Astrocyte of the spinal cord (primary cell): ENCODE measurements at regions not wholly inside any gene's neighbourhood (a gene's known extent, or its start where the extent isn't known, plus 50 kb on each side); places are given as distances from the start of the nearest gene placed in this dataset.

Experiments
- DNase-seq: peaks from one replicate; pipeline ENCODE4 v3.0.0; 2011; ENCODE audit warnings: low read depth, low spot score
- H3K4me3 ChIP-seq: 2 replicates; pipeline ENCODE4 v1.5.1; 2011; ENCODE audit warnings: low read depth, mild to moderate bottlenecking, low read length, moderate library complexity
- in situ Hi-C: cut with HindIII; loops from 2 replicates; pipeline ENCODE4 v1.10.0; 2017; ENCODE audit warnings: low sequenced_read_pairs
- TF ChIP-seq, protein P1 (sequence below): IDR thresholded peaks from 2 replicates; pipeline ENCODE4 v1.5.1; 2012; ENCODE audit warnings: low read depth, mild to moderate bottlenecking, low read length, inconsistent platforms

- in situ Hi-C loops: no loop called here
Measured at GRCh38 chr11:134463716-134464115, 51.7 kb upstream of the B3GAT1 start.

More at GRCh38 chr11:134463716-134464115, 51.7 kb upstream of the B3GAT1 start:
- TF ChIP-seq, protein P1, sequence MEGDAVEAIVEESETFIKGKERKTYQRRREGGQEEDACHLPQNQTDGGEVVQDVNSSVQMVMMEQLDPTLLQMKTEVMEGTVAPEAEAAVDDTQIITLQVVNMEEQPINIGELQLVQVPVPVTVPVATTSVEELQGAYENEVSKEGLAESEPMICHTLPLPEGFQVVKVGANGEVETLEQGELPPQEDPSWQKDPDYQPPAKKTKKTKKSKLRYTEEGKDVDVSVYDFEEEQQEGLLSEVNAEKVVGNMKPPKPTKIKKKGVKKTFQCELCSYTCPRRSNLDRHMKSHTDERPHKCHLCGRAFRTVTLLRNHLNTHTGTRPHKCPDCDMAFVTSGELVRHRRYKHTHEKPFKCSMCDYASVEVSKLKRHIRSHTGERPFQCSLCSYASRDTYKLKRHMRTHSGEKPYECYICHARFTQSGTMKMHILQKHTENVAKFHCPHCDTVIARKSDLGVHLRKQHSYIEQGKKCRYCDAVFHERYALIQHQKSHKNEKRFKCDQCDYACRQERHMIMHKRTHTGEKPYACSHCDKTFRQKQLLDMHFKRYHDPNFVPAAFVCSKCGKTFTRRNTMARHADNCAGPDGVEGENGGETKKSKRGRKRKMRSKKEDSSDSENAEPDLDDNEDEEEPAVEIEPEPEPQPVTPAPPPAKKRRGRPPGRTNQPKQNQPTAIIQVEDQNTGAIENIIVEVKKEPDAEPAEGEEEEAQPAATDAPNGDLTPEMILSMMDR: no peak
- no peak overlapping the region for H3K4me3 ChIP-seq
- no peak for DNase-seq
